ENCODE measurements at regions not wholly inside any gene's neighbourhood (a gene's known extent, or its start where the extent isn't known, plus 50 kb on each side); places are given as distances from the start of the nearest gene placed in this dataset.
"Not testable (repeated sequence)": the region's sequence is repeated elsewhere in the genome, so short reads cannot be mapped to it uniquely, and the experiment has no call there.

DNA sequence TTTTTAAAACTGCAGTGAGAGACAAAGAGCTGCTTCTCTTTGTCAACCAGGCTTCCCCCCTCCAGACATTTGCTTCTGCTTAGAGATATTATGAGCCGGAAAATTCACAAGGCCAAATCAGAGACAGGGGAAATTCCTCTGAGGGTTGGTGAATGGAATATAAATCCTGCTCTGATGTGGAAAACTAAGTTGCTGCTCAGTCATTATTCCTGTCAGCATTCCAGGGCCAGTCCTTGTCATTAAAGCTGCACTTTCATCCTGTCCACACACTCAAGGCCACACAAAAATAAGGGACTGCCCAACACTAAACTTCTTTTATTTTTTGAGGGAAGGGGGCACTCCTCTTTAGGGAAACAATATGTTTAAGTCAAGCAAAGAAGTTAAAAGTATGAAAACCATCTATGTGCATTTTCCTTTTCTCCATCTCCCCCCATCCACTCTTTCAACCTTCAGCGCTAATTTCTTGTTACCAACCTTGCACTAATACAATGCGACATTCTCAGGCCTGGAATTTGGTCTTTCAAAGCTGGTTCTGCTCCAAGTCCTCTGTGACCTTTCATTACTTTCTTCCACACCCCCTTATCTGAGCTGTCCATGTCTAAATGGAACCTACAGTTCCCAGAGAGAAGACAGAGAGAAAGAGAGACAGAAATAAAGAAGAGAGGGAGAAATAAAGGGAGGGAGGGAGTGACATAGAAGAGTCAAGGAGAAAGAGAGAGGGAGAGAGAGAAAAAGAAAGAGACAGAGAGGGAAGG is 118.9 kb upstream of the S1PR3 start:
- no peak for DNase-seq (ENCODE audit: low spot score)

DNA sequence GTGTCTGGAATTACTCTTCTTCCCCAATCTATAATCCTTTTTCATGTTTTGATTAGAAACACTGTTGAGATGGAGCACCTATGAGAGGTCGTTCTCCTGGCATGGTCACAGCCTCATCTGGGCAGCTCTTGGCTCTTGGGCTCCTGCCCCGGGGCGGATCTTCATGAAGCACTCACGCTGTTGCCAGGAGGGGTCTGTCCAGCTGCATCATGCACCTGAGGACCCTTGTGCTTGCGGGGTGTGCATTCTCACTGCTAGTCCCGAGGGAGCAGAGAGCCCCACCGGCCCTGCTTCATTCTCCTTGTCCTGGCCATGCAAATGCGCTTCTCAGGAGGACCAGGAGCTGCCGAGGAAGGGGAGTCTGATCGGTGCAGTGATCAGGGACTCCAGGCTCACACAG is 117.6 kb upstream of the S1PR3 start:
- no peak for DNase-seq (ENCODE audit: low spot score)

DNA sequence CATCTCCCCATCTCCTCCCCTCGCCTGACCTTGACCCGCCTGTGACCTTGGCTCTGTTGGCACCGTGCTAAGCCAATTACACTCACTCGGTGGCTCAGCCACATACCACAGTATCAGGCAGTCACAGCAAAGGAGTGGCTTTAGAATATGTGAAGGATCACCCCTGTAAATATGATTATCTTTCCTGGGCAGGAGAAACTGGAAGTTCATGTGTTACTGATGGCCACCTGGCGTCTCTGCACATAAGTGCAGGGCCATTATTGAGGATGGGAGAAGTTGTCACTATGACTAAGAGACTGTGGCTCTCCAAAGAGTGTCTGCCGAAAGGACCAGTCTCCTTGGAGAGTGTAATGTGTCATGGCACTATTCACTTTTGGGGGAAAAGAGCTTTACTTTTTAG is 116.9 kb upstream of the S1PR3 start:
- no peak for DNase-seq (ENCODE audit: low spot score)

DNA sequence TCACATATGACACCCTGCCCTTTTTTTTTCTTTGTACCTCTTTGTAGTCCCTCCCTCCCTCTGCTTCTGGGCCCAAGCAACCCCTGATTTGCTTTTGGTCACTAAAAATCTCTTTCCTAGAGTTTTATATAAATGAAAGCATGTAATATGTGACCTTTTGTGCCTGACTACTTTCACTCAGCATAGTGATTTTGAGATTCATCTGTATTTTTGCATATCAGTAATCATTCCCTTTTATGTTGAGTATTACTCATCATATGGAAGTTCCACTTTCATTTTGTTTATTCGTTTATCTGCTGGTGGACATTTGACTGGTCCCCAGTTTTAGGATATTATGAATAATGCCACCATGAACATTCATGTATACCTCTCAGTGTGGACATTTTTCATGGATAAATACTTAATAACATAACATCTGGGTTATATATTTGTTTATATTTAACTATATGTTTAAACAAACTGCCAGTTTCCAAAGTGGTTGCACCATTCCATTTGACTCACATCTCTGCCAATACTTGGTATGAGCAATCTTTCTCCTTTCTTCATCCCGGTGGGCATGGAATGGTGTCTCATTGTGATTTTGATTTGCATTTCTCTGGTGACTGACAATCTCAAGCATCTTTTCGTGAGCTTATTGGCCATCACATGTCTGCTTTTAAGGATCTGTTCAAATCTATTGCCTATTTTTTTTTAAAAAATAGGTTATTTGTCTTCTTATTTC is 115.7 kb upstream of the S1PR3 start:
- DNase-seq (ENCODE audit: low spot score) = no peak

DNA sequence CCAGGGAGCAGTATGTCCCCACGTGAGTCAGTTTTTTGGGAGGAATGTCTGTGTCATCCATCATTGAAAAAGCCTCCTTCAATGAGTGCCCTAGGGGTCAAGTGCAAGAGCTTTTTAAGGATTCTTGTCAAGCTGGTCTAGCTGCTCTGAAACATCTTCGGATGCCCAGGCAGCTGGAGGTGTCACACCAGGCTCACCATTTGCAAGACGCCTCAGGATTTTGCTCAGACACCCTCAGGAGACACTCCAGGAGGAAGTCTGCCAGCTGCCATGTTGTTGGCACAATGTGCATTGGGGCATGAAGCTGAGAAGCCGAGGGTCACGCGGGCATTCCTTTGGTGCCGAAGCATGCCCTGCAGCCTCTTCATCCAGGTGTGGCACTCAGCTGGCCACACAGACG is 111.1 kb upstream of the S1PR3 start:
- no peak for DNase-seq (ENCODE audit: low spot score)

DNA sequence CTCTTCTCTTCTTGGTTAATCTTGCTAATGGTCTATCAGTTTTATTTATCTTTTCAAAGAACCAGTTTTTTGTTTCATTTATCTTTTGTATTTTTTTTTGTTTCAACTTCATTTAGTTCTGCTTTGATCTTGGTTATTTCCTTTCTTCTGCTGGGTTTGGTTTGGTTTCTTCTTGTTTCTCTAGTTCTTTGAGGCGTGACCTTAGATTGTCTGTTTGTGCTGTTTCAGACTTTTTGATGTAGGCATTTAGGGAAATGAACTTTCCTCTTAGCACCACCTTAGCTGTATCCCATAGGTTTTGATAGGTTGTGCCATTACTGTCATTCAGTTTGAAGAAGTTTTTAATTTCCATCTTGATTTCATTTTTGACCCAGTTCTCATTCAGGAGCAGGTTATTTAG is 107.0 kb upstream of the S1PR3 start:
- DNase-seq (ENCODE audit: low spot score) = not testable (repeated sequence)

DNA sequence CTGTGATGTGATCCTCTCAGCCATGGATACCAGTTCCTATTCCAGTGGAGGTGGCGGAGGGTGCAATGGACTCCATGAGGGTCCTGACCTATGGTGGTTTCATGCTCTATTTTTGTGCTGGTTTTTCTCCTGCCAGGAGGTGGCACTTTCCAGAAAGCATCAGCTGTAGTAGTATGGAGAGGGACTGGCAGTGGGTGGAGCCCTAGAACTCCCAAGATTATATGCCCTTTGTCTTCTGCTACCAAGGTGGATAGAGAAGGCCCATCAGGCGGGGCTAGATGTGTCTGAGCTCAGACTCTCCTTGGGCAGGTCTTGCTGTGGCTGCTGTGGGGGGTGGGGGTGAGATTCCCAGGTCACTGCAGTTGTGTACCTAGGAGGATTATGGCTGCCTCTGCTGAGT is 104.5 kb upstream of the S1PR3 start:
- DNase-seq (ENCODE audit: low spot score) = not testable (repeated sequence)

DNA sequence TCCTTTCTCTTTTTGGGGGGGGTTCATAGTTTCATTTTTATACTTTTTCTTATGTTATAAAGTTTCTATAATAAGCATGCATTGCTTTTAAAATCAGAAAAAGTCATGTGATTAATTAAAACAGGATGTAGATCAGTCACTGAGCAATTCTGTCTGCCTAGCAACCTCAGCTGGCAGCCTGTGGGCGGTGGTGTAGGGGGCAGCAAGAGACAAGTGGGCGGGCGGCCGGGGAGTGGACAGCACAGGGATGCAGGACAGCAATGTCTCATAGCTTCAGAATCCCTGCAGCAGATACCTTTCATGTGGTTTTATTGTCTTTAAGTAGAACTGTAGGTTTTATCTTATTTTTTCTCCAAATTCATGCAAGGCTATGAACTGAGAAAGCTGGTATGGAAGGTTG is 101.9 kb upstream of the S1PR3 start:
- no peak for DNase-seq (ENCODE audit: low spot score)

DNA sequence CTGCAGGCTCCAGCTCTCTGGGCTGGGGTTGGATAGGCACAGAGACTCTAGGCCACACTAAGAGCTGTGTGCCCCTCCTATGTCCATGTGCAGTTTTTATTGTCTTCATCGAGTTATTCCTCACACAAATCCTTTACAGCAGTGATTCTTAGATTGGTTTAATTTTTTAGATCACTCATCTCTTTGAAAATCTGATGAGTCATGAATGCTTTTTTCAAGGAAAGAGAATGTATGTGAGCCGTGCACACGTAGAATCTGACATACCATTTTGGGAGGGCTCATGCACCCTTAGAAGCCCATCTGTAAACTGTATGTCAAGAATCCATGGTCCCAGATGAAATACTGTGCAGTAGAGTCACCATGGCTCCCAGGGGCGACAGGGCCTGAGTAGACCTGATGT is 100.7 kb upstream of the S1PR3 start:
- DNase-seq (ENCODE audit: low spot score) = no peak

DNA sequence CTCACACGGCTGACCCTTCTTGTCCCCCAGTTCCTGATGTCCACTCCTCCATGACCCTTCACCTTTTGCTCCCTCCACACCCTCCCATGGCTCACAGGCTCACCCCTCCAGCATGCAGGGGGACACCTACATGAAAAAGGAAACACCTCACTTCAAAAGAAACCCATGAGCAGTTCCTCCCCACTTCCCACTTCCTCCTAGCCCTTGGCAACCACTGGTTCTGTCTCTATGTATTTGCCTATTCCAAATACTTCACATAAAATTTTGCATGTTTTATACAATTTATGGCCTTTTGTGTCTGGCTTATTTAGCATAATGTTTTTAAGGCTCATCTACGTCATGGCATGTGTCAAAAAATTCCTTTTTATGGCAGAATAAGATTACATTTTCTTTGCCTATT is 100.2 kb upstream of the S1PR3 start:
- DNase-seq (ENCODE audit: low spot score) = no peak

DNA sequence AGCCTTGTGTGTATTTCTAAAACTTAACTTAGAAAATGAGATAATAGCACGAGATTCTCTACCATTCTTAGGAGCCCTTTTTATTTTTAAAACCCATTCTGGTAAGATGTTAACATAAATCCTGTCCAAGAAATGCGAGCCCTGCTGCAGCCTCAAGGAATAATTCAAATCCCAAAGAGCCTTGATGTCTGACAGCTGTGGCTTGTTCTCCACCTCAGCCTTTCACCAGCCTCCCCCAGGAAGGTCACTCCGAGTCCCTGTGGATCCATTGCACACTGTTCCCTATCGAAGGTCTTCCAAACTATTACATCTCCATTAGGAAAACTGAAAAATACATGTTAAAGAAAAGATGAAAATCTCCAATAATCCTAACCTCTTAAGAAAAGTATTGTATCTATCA is 98.5 kb upstream of the S1PR3 start:
- DNase-seq (ENCODE audit: low spot score) = no peak

DNA sequence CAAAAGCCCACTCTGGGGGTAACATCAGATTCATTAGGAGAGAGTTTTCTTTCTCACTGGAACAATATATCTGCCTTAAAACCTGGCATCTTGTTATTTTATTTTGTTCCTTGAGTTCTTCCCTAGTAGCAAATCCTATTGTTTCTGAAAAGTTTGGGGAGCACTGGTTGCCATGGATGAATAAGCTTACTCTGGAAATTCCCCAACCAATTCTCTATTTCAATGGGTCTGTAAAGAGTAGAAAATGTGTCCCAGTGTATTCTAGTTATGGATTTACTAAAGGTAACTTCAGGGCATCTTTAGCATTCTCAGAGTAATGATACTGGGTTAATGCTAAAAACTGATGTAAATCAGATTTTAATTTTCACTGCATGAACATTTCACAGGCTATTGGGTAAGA is 94.2 kb upstream of the S1PR3 start:
- DNase-seq (ENCODE audit: low spot score) = no peak

DNA sequence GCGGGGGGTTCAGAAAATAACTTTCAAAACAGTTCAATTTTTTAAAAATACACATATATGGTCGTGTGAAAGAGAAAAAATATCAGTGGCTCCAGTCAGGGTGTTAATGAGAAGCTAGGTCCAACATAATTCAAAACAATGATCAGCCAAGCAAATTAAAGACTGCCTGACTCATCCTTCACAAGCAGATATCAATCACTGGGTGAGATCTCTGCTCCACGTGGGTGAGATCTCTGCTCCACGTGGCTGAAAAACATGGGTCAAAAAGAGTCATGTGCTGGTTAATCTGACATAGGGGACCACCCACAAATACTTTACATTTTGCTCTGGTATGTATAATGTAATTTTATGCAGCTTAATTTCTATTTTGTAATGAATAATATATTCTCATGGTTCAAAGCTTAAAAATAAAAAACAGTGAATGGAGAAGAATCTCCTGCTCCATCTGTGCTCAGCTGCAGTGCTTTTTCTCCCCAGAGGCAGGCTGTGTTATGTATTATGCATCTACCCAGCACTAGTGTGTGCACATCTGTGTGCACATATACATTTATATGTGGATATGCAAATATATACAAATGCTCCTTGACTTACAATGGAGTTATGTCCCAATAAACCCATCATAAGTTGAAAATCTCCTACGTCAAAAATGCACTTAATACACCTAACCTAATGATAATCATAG is 93.1 kb upstream of the S1PR3 start:
- DNase-seq (ENCODE audit: low spot score) = no peak

DNA sequence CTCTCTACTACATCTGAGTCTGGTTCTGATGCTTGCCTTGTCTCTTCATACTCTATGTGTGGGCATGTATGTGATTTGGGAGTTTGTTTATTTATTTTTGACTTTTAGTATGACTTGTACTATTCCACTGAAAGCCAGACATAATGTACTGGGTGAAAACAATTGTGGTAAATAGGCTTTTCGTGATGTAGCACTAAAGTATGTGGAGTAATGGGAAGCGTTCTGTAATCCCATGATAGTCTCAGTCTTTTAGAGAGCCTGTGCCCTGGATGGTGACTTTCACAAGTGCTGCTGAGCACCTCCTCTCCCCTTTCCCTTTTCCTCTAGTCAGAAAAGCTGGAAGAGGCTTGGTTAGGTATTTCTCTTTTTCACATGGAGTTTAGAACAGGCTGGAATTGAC is 85.8 kb upstream of the S1PR3 start:
- DNase-seq (ENCODE audit: low spot score) = no peak

DNA sequence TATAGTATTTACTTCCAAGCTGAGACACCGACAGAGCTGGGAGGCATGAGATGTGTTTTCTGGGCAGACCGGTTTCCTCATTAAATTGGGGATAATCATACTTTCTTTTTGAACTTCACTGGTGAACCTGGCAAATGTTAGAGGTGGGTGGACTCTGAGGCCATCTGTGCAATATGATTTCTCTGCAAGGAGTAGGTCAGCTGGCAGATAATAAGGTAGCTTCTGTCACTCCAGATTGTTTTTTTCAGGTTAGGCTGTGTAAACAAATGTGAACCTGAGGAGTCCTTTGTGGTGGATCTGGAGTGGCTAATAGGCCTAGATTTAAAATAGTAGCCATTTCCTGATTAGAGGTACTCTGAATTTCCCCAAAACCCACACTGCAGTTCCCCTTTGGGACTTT is 75.4 kb upstream of the S1PR3 start:
- DNase-seq (ENCODE audit: low spot score) = no peak

DNA sequence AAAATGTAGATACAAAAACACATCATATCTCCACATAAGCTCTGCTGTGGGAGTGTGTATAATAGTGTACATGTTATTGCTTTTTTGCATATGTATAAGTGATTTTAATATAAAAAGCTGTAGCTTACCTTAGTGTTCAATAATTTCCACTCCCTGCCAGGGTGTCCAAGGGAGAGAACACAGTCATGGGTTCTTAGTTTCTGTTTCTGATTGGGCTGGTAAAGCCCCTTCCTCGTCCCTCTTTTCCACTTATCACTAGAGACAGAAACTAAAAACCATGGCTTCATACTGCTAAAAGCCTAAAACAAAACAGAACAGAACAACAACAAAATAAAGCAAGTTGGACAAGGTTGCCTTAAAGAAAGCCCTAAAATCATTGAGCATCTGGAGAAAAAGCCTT is 74.4 kb upstream of the S1PR3 start:
- DNase-seq (ENCODE audit: low spot score) = no peak

DNA sequence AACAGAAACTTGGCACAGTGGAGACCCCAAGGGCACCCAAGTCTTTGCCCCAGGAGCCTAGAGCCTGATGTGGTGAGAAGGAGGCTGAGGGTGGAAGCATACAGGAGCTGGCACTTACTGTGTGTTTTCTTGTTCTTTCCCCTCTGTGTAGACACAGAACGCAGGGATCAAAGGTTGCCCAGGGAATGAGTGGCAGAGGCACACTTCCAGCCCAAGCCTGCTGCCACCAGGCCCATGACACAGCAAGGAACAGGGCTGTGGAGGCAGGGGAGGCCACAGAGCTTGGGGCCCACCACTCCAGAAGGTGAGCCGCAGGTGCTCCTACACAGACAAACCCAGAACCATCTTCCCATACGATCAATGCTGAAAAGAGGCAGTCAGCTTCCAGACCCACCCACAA is 73.9 kb upstream of the S1PR3 start:
- DNase-seq (ENCODE audit: low spot score) = no peak

DNA sequence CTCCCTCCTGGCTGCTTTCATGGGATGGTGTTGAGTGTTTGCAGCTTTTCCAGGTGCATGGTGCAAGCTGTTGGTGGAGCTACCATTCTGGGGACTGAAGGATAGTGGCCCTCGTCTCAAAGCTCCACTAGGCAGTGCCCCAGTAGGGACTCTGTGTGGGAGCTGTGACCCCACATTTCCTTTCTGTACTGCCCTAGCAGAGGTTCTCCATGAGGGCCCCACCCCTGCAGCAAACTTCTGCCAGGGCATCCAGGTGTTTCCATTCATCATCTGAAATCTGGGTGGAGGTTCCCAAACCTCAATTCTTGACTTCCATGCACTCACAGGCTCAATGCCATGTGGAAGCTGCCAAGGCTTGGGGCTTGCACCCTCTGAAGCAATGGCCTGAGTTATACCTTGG is 72.7 kb upstream of the S1PR3 start:
- DNase-seq (ENCODE audit: low spot score) = not testable (repeated sequence)

DNA sequence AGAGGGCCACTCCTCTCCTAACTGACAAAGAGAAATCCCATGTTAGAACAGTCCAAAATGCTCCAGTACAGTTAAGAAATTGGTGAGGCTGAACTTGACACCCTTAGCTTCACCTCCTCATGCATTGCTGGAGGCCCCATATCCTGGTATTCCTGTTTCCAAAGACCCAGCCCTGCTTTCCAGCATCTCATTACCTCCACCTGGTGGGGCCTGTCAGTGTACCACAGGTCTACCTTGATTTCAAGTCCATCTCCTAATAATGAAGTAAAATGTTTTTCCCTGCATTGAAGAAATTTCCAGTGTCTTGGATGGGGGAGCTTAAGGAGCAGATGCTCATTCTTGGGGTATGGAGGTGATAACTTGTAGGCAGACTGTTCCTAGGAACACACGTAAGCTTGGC is 70.6 kb upstream of the S1PR3 start:
- no peak for DNase-seq (ENCODE audit: low spot score)

DNA sequence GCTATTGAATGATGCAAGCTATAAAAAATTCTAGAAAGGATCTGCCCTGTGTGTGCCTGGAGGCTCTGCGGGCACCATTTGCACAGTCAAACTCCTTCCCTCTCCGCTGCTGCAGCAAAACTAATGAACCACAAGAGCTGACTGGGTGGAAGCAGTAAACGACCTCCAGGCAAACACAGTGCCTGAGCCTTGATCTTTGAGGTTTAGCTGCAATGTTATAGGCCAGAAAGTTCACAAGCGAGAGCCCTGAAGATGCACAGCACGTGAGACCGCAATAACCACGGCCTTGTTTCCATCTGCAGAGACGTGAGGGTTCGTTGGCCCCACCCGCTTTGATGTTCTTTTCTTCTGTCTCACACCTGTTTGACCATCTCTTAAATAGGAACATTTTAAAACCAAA is 69.2 kb upstream of the S1PR3 start:
- no peak for DNase-seq (ENCODE audit: low spot score)

DNA sequence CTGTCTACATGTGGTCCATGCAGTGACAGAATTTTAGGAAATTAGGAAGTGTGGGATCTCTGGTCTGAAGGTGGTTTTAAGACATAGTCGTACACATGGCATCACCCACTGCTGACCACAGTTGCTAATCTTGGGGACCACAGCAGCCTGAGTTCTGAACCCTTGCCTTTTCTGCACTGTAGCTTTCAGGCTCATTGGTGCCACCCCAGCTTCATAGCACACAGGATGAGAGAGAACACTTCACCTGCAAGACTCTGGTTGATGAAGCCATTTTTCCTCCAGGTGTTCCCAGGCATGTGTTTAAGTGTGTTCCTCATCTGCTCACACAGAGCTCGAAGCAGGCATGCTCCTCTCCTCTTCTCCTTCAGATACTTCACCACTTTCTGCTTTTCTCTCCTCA is 68.2 kb upstream of the S1PR3 start:
- no peak for DNase-seq (ENCODE audit: low spot score)

DNA sequence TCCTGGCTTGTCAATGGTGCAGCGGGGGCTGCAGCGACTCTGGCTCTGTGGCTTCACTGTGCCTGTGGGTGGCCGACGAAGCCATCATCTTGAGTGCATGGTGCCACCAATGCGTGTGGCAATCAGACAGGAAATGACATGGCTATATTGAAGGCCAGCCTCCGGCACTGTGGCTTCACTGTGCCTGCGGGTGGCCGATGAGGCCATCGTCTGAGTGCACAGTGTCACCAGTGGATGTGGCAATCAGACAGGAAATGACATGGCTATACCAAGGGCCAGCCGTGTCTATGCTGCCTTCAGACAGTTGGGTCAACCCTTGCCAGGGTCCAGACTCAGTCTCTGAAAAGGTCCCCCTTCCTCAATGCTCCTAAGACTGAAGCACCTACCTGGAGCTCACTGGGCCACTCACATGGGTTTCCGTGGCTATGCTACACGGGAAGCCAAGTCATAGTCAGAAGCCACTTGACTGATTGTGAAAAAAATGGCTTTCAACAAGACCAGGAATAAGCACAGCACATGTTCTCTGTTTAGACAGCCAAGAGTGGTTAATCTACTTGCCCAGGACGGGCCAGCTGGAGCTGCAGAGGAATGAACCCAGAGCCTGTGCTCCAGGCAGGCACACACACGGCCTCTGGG is 67.5 kb upstream of the S1PR3 start:
- DNase-seq (ENCODE audit: low spot score) = no peak

DNA sequence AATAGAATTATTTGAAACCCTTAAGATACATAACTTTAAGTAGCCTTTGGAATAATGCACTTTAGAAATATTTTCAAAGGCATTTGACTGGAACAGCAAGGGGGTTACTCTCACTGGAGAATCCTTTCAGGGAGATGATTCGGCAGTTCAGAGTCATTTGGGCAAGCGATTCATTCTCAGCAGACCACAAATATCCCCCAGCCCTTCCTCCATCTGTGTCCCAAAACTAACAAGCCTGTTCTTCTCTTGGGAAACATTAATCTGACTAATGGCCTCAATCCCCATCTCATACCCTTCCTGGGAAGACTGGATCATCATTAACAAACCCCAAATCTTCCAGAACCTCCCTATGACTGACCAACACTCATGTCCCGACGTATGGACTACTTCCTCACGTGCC is 65.8 kb upstream of the S1PR3 start:
- no peak for DNase-seq (ENCODE audit: low spot score)
